ENCODE measurements at regions not wholly inside any gene's neighbourhood (a gene's known extent, or its start where the extent isn't known, plus 50 kb on each side); places are given as distances from the start of the nearest gene placed in this dataset.

DNA sequence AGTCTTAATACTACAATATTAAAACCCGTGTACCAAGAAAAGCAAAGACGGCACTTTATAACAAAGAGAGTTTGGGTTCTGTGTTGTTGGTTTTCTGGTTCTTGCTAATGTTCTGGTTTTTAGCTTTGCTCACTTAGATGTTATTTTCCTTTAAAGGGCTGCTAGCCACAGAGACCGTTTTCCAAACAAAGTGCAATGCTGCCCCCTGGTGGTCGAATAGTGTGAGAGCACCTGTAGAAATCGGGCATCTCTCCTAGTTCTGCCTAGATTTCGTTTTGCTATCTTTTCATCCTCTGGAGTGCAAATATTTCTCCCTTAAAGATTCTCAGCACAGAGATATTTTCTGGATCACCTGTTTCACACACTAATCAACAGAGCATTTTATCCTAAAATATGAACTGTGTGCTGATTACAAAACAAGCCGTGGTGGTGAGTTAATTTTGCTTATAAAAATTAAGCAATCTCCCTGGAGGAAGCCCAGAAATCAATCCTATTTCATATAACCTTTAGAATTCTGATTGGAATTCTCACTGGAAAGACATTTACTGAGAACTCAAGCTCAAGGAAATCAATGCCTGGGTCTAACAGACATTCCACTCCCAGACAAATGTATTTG lies 334.5 kb upstream of the NOCT start:
- peak in 3 of 4 donors; percentile 77 to 86 (median 79) for DNase-seq
- no peaks in the 10 kb centered on the region for H3K27me3 ChIP-seq
- H3K4me3 ChIP-seq = no peak overlapping the region
- no peak overlapping the region for H3K27ac ChIP-seq
- ATAC-seq = peak; percentile 90
- TF ChIP-seq, protein P1, sequence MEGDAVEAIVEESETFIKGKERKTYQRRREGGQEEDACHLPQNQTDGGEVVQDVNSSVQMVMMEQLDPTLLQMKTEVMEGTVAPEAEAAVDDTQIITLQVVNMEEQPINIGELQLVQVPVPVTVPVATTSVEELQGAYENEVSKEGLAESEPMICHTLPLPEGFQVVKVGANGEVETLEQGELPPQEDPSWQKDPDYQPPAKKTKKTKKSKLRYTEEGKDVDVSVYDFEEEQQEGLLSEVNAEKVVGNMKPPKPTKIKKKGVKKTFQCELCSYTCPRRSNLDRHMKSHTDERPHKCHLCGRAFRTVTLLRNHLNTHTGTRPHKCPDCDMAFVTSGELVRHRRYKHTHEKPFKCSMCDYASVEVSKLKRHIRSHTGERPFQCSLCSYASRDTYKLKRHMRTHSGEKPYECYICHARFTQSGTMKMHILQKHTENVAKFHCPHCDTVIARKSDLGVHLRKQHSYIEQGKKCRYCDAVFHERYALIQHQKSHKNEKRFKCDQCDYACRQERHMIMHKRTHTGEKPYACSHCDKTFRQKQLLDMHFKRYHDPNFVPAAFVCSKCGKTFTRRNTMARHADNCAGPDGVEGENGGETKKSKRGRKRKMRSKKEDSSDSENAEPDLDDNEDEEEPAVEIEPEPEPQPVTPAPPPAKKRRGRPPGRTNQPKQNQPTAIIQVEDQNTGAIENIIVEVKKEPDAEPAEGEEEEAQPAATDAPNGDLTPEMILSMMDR (IDR thresholded peaks at IDR 0.05) = peak; percentile 89 to 92
- no peaks in the 10 kb centered on the region for H3K9me3 ChIP-seq
- intact Hi-C loops (cut with DNase I) = no loop called here
- H3K36me3 ChIP-seq = no peaks in the 10 kb centered on the region
- H3K4me1 ChIP-seq = no peaks in the 10 kb centered on the region

- no peaks in the 10 kb centered on the region for H3K36me3 ChIP-seq
- no peak overlapping the region for H3K27ac ChIP-seq
- TF ChIP-seq, protein P1 (IDR thresholded peaks at IDR 0.05) = no peak
- no peaks in the 10 kb centered on the region for H3K27me3 ChIP-seq
- ATAC-seq (no peak), DNase-seq (no peak)
- no peaks in the 10 kb centered on the region for H3K9me3 ChIP-seq
- intact Hi-C loops (cut with DNase I) = no loop called here
- H3K4me1 ChIP-seq = no peaks in the 10 kb centered on the region
- no peak overlapping the region for H3K4me3 ChIP-seq
Observed at GRCh38 chr4:138680256-138680655, 335.3 kb upstream of the NOCT start.

- Histone ChIP-seq H3K9me3 (no peaks in the 10 kb centered on the region), H3K36me3 (no peaks in the 10 kb centered on the region), H3K27ac (no peak overlapping the region), H3K27me3 (no peaks in the 10 kb centered on the region), H3K4me1 (no peaks in the 10 kb centered on the region), H3K4me3 (no peak overlapping the region)
- no peak for ATAC-seq
- no peak for DNase-seq
- intact Hi-C loops (cut with DNase I) = no loop called here
- TF ChIP-seq, protein P1 (IDR thresholded peaks at IDR 0.05) = no peak
Observed at GRCh38 chr4:138678985-138679746, 336.4 kb upstream of the NOCT start.

- peak; percentile 49 for ATAC-seq
- DNase-seq = no peak
- H3K9me3 ChIP-seq = no peaks in the 10 kb centered on the region
- no peaks in the 10 kb centered on the region for H3K27me3 ChIP-seq
- TF ChIP-seq, protein P1 (IDR thresholded peaks at IDR 0.05) = no peak
- no peaks in the 10 kb centered on the region for H3K36me3 ChIP-seq
- no peaks in the 10 kb centered on the region for H3K4me1 ChIP-seq
- H3K4me3 ChIP-seq = no peak overlapping the region
- intact Hi-C loops (cut with DNase I) = no loop called here
- no peak overlapping the region for H3K27ac ChIP-seq
Observed at GRCh38 chr4:138677748-138678147, 337.8 kb upstream of the NOCT start.

DNA sequence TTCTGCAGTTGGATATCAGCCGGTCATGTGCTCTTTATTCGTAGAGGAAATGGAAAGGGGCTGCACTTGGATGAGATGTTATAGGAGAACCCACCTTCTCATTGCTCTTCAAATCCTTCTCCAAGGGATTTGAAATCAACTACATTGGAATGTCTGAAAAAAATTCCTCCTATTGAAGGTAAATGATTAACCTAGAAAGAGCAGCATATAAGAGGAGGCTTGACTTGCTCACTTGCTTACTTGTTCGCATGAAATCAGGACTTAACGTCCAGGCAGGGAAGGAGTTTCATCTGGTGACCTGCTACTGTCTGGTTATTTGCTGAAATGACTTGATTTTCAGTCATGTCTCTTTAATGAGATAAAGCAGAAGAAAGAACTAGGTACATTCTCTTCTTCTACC lies 338.4 kb upstream of the NOCT start:
- Histone ChIP-seq H3K27ac (no peak overlapping the region), H3K4me1 (no peaks in the 10 kb centered on the region), H3K4me3 (no peak overlapping the region), H3K36me3 (no peaks in the 10 kb centered on the region), H3K9me3 (no peaks in the 10 kb centered on the region), H3K27me3 (no peaks in the 10 kb centered on the region)
- DNase-seq = no peak
- intact Hi-C loops (cut with DNase I) = no loop called here
- ATAC-seq = peak; percentile 67
- TF ChIP-seq, protein P1 (IDR thresholded peaks at IDR 0.05) = no peak

All from left lung (tissue), 4 donors.